Activated T-cell treated with anti-CD3 and anti-CD28 coated beads for 48 hours (primary cell): ENCODE measurements at regions not wholly inside any gene's neighbourhood (a gene's known extent, or its start where the extent isn't known, plus 50 kb on each side); places are given as distances from the start of the nearest gene placed in this dataset.

Experiments
- DNase-seq: peaks from one replicate; pipeline ENCODE4 v3.0.0-alpha.2; 2020; ENCODE audit warnings: low read depth

- no peak for DNase-seq
Measured at GRCh38 chr2:175560521-175561169, 379.1 kb upstream of the ATP5MC3 start.

GRCh38 chr2:175559613-175560012 lies 378.1 kb upstream of the ATP5MC3 start:
- no peak for DNase-seq

- no peak for DNase-seq
Measured at GRCh38 chr2:175557810-175558377, 376.4 kb upstream of the ATP5MC3 start.

GRCh38 chr2:175553910-175554309 lies 372.4 kb upstream of the ATP5MC3 start:
- no peak for DNase-seq

GRCh38 chr2:175552902-175553301 lies 371.4 kb upstream of the ATP5MC3 start:
- DNase-seq, result no peak

DNA sequence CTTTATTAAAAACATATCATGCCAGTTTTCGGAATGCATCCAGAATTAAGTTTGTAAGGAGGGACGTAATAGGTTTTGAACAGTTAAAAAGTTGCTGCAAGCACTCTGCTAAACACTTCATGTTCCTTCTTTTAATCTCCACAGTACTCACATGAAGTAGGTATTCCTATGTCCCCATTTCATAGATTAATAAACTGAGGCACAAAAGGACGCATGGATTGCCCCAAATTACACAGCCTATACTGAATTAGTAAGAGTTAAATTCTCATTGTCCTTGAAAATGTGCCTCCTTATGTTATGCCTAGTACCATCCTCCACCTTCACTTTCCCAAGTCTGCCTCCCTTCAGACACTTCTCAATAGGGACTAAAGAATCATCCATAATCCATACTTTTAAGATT lies 358.9 kb upstream of the ATP5MC3 start:
- DNase-seq, result no peak

DNA sequence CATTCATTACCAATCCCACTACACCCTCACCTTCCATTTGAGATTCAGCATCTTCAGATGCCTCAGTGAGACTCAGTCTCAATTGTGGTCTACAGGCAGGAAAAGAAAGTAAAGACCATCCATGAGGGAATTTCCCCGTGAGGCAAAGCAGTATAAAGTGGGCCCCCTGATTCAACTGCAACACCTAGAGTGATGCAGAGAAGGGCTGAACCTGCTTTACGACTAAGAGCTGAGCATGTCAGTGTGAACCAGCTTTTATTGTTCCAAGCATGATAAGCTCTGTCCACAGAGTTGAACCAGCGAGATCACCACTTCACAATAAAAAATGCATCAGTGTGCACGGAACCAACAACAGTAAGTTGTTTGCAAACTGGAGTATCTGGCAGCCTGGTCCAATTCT lies 357.6 kb upstream of the ATP5MC3 start:
- DNase-seq, result no peak

DNA sequence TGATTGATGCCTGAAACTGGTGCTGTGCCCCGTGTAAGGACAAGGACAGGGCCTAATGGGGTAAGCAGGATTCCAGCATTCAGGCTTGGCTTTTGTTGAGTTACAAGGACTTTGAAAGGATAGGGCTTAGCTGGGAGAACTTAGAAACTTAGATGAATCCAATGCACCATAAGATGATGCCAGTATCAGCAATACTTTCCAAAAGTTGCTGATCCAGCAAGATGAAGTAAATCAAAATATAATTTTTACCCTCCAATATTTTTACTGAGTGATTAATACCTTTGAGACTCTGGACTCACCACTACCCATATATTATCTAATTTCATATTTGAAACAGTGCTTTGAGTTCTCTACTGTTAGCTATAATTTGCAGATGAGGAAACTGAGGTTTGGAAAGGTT lies 354.5 kb upstream of the ATP5MC3 start:
- DNase-seq, result no peak

DNA sequence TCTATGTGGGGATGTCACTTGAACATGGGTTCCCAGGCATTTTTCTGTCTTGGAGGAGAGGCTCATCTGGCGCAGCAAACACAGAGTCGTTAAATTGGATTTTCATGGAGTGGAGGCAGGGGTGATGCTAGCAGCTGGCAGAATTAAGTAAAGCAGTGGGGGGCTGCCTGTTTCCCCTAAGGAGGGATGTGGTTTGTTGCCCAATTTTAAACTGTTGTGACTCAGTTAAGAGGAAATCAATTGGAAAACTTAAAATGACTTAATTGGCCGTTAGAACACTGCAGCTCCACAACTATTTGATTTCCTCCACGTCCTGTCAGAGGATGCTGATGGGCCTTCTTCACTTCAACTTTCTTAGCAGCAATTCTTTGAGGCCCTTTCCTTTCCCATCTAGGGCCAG lies 354.1 kb upstream of the ATP5MC3 start:
- DNase-seq, result no peak

DNA sequence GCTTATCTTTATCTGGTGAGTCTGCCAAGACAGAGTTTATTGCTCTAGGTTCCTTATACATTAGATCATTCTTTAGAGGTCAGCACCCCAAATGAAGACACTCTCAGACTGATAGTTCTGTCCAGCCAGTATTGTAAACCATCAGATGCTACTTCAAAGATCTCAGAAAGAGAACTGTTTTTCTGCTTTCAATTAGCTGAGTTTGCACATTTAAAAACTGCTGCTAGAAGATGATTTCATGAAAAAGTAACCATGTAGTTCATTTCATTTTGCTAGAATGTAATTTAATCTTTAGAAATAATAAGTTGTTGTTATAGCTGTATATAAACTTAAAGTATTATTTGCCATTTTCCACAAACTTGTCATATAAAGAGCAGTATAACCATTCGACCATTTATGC lies 344.5 kb upstream of the ATP5MC3 start:
- no peak for DNase-seq

GRCh38 chr2:175523001-175523400 lies 341.5 kb upstream of the ATP5MC3 start:
- DNase-seq, result no peak

- DNase-seq, result no peak
Measured at GRCh38 chr2:175518206-175518605, 336.7 kb upstream of the ATP5MC3 start.

- no peak for DNase-seq
Measured at GRCh38 chr2:175516555-175516954, 335.0 kb upstream of the ATP5MC3 start.

DNA sequence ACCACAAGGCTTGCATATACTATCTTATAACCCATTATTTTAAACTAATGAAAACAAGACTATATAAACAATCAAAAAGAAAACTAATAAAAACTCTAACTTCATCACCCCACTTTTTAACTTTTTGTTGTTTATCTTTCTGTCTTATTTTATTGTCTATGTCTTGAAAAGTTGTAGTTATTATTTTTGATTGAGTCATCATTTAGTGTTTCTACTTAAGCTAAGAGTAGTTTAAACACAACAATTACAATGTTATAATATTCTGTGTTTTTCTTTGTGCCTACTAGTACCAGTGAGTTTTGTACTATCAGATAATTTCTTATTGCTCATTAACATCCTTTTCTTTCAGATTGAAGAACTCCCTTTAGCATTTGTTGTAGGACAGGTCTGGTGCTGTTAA lies 318.7 kb upstream of the ATP5MC3 start:
- DNase-seq, result no peak

DNA sequence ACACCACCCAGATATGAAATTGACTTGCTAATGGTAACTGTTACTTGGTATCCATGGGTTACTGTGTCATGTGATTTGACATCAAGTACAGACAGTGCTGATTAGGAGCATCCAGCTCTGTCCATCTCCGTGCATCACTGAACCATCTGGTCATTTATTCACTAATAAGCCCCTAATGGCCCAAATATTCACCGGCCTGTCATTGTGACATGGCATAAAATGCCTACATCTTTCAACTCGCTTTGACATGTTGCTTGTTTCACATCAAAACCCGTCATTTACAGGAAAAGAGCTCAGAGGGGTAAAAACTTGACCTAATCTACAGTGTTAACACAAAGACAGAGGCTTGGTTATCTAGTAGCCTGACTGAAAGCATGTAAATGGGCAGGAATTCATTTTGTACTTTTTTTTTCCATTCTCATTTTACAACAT lies 308.9 kb upstream of the ATP5MC3 start:
- no peak for DNase-seq

DNA sequence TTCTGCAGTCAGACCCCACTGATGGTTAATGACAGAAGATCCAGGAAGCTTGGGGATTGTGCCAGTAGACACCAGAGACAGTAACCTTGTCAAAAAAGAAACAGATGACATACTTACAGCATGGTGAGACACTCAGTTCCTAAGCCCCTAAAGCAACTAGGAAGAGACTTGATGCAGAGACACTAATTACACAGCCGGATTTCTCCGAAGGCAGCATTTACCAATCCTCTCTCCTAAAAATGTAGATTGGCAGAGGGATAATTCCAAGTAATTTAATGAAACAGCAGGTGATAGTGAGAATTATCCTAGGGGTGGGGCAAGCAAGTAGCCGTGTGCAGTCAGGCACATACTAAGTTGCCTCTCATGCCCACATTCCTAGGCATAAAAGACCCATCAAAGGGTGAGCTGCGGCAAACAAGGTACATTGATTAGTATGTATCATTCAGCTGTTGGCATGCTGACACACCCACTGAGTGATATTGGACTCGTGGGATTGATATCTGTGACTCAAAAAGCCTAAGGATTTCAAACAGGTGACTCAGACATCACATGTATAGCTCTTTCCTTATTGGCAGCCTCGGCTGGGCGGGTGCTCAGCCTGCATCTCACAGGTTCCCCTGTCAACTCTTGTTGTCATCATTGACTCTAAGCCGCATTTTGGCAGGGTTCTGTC lies 296.7 kb upstream of the ATP5MC3 start:
- DNase-seq, result no peak

DNA sequence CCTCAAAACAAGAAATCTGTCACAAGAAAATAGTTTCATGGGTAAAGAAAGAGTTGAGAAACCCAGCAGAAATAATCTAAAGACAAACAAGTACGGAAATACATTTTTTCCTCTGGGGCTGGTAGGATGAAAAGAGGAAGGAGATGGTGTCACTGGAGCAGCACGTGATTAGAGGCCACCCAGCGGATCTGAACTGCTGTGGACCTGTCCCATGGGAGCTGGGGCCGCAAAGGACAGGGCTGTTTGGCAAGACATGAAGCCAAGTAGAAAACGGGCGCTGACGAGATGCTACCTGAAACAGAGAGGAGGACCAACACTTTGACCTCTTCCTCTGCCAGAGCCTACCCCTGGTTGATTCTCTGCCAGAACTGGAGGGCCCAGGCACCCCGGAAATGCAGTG lies 295.4 kb upstream of the ATP5MC3 start:
- no peak for DNase-seq

DNA sequence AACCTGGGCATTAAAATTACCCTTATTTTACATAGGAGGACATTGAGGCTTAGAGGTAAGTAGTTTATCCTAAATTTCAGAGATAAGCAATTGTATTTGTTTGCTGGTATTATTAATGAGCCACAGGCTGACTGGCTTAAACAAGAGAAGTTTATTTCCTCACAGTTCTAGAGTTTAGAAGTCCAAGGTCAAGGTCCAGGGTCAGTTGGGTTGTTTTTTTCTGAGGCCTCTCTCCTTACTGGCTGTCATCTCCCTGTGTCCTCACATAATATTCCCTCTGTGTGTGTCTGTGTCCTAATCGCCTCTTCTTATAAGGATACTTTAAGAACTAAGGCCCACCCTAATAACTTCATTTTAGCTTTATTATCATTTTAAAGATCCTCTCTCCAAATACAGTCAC lies 294.9 kb upstream of the ATP5MC3 start:
- DNase-seq, result no peak

GRCh38 chr2:175475130-175475529 lies 293.6 kb upstream of the ATP5MC3 start:
- DNase-seq, result no peak

DNA sequence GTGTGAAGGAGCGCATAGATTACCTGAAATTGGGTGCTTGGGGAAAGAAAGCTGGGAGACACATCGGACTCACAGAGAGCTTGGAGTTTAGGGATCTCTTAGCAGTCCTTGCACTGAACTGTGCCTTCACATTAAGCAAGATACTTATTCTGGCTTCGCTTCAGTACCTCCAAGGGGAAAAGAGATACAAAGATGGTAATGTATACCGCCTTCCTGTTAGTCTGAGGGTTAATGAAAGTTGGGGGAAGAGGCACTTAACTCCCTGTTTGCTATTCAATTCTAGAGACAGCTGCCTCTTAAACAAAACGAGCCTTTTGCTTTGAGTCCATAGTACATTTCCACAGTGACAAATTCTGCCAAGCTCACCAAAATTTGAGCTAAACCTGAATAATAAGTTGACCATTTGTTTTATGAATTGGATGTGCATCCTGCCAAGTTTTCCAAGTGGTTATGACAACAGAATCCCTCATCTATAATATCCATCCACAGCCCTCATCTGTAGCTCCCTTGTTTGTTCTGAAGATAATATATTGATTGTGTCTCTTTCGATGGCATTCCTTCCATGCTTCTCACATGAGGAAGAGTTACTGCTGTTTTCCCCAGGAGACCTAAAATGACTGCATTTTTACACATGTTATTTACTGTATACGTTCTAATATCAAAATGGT lies 287.1 kb upstream of the ATP5MC3 start:
- DNase-seq, result no peak

GRCh38 chr2:175465101-175465500 lies 283.6 kb upstream of the ATP5MC3 start:
- no peak for DNase-seq

GRCh38 chr2:175464311-175464670 lies 282.8 kb upstream of the ATP5MC3 start:
- no peak for DNase-seq

- DNase-seq, result no peak
Measured at GRCh38 chr2:175463589-175464310, 282.2 kb upstream of the ATP5MC3 start.
